Right lobe of liver (tissue), 6 donors: ENCODE measurements at regions not wholly inside any gene's neighbourhood (a gene's known extent, or its start where the extent isn't known, plus 50 kb on each side); places are given as distances from the start of the nearest gene placed in this dataset.

Experiments used
- ATAC-seq, 4 donors: fragments of 200-7000 bp; cut with Tn5 transposase; one replicate each; pipeline ENCODE4 v1.9.1; 2020; ENCODE audit warnings: mild to moderate bottlenecking in 4 of 4, moderate library complexity in 4 of 4
- DNase-seq, 3 donors: peaks; one replicate each; pipeline ENCODE4 v3.0.0-alpha.2; 2020
- H3K27ac ChIP-seq, 3 donors: fragments of 200-600 bp; one replicate each; pipeline ENCODE4 v1.8.0; 2022
- H3K27me3 ChIP-seq, 2 donors: fragments of 200-600 bp; one replicate each; pipeline ENCODE4 v1.8.0; 2022
- H3K36me3 ChIP-seq, 4 donors: fragments of 200-600 bp; sonication (generic) in 1 of 4; one replicate each; pipeline versions ENCODE4 v1.5.1 to v1.8.0; 2017 to 2022; ENCODE audit warnings: control low read depth in 1 of 4
- H3K4me1 ChIP-seq, 4 donors: fragments of 200-600 bp; sonication (generic) in 1 of 4; one replicate each; pipeline versions ENCODE4 v1.5.1 to v1.8.0; 2017 to 2022; ENCODE audit warnings: control low read depth in 1 of 4
- H3K4me3 ChIP-seq, 3 donors: fragments of 200-600 bp; one replicate each; pipeline ENCODE4 v1.8.0; 2022
- H3K9me3 ChIP-seq, 4 donors: fragments of 200-600 bp; sonication (generic) in 1 of 4; one replicate each; pipeline versions ENCODE4 v1.5.1 to v1.8.0; 2017 to 2022; ENCODE audit warnings: control low read depth in 1 of 4
- POLR2A ChIP-seq: fragments of 450-650 bp; IDR thresholded peaks from one replicate; pipeline ENCODE4 v1.6.1; 2017; ENCODE audit warnings: antibody characterized with exemption, mild to moderate bottlenecking
- WGBS: methylation state at CpG from one replicate; pipeline ENCODE4 v1.1.6; 2018; ENCODE audit warnings: low coverage, low lambda C conversion rate; ENCODE audit not compliant: insufficient coverage; ENCODE audit errors: missing lambda C conversion rate; 5-methylcytosine and 5-hydroxymethylcytosine counted together
- intact Hi-C, 2 donors: fragments of 100-400 bp; cut with DNase I; formaldehyde crosslinking; loops; one replicate each; pipeline versions ENCODE4 v1.11.2 to v1.14.1; 2022
- small RNA-seq, 2 experiments: library from RNA; depleted of rRNA; stranded (forward); fragments of <200 nt; gene quantifications; one replicate each; pipeline ENCODE3, GENCODE V24; 2016
- TF ChIP-seq, protein P1 (sequence below), 4 donors: fragments of 200-600 bp in 3 of 4; fragments of 450-650 bp in 1 of 4; IDR thresholded peaks; one replicate each; pipeline versions ENCODE4 v1.5.1 to v1.8.0; 2016 to 2022; ENCODE audit warnings: antibody characterized with exemption in 4 of 4, mild to moderate bottlenecking in 2 of 4
- donor health status: DM: no; HTN: yes; CAD: no.
- donor health status: DM: no; HTN: no; CAD: no.
- donor health status: DM: no; HTN: no; CAD: no.
- donor health status: DM: no; HTN: yes; CAD: no.
- donor health status: DM: no; HTN: yes; CAD: no.

DNA sequence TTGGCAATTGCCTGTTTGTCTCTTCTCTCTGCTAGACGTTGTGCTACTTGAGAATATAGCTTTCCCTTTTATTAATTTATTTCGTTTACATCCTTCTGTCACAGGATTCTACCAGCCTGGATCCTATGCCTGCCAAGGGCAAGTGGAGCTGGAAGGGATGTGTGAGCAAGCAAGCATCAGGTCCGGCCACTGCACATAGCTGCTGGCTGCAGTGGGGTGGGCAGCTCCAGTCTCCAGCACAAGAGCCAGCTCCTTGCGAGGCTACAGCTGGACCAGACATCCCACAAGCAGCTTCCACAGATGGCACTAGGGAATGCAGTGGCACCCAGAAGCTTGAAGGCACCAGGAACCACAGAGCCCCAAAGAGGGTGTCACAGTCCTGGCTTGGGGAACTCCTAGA lies 225.0 kb downstream of the KCNC2 start:
- no peaks in the 10 kb centered on the region for H3K36me3 ChIP-seq
- intact Hi-C loops, result no loop called here
- no peak overlapping the region for H3K4me3 ChIP-seq
- H3K27ac ChIP-seq, result peak overlapping the region in 2 of 3 donors; percentile 46 to 77
- no peak for TF ChIP-seq POLR2A
- TF ChIP-seq, protein P1, sequence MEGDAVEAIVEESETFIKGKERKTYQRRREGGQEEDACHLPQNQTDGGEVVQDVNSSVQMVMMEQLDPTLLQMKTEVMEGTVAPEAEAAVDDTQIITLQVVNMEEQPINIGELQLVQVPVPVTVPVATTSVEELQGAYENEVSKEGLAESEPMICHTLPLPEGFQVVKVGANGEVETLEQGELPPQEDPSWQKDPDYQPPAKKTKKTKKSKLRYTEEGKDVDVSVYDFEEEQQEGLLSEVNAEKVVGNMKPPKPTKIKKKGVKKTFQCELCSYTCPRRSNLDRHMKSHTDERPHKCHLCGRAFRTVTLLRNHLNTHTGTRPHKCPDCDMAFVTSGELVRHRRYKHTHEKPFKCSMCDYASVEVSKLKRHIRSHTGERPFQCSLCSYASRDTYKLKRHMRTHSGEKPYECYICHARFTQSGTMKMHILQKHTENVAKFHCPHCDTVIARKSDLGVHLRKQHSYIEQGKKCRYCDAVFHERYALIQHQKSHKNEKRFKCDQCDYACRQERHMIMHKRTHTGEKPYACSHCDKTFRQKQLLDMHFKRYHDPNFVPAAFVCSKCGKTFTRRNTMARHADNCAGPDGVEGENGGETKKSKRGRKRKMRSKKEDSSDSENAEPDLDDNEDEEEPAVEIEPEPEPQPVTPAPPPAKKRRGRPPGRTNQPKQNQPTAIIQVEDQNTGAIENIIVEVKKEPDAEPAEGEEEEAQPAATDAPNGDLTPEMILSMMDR (IDR thresholded peaks at IDR 0.05), result no peak
- ATAC-seq (peak; percentile 35 to 49 (median 40)), DNase-seq (peak in 2 of 3 donors; percentile 22 to 43)
- H3K27me3 ChIP-seq, result no peaks in the 10 kb centered on the region
- peaks cover 0 to 33% (median 7%) of the 10 kb centered on the region in 4 donors for H3K4me1 ChIP-seq
- H3K9me3 ChIP-seq, result no peaks in the 10 kb centered on the region
- WGBS, result 34% methylated on average over 2 of the region's 4 CpGs

DNA sequence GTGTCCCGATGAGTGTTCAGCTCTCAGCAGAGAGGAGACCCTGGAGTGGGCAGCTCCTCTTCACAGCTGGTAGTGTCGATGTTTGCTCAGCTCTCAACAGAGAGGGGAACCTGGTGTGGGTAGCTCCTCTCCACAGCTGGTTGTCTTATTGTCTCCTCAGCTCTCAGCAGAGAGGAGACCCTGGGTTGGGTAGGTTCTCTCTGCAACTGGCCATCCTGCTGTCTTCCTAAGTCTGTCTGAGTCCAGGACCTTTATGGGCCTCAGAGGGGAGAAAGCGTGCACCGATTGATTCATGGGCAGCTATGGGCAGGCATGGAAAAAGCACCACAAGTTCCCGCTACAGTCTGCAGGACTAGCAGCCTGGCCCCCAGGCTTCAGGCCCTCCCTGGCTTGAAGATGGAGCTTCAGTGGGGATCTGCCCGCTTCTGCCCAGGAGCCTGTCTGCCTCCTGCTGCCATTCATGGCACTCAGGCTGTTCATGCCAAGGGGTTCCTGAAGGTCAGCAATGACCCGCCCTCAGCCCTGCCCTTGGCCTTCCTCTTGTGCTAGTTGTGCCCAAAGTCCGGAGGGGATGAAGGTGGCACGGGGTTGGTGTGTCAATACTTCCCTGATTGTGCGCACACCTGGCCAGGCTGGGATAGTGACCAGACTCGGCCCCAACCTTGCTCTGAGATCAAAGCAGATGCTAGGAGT lies 224.2 kb downstream of the KCNC2 start:
- ATAC-seq, result peak; percentile 57 to 85 (median 82)
- Histone ChIP-seq H3K4me3 (no peak overlapping the region), H3K9me3 (no peaks in the 10 kb centered on the region), H3K27ac (peak overlapping the region in 2 of 3 donors; percentile 46 to 77), H3K36me3 (no peaks in the 10 kb centered on the region), H3K4me1 (peaks cover 0 to 33% (median 7%) of the 10 kb centered on the region in 4 donors), H3K27me3 (no peaks in the 10 kb centered on the region)
- TF ChIP-seq, protein P1 (IDR thresholded peaks at IDR 0.05), result no peak
- TF ChIP-seq POLR2A, result no peak
- intact Hi-C loops, result no loop called here
- 40% methylated on average over 4 of the region's 11 CpGs for WGBS
- DNase-seq, result peak; percentile 35 to 88 (median 78)

DNA sequence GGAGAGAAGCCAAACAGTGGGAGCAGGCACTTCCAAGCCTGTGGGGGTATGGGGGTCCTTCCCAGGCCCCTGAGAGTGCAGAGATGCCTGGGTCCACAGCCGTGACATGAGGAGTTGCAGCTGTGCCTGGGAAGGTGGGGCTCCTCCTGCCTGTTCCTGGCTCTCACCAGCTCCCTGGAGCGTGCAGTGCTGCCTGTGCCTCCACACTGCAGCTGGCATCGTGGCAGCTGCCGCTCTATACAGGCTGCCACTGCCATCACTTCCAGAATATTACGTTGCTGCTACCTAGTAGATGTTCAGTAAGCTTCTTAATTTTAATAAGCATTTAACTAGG lies 223.7 kb downstream of the KCNC2 start:
- TF ChIP-seq, protein P1 (IDR thresholded peaks at IDR 0.05), result no peak
- TF ChIP-seq POLR2A, result no peak
- peak in 1 of 3 donors; percentile 57 for DNase-seq
- H3K27me3 ChIP-seq, result no peaks in the 10 kb centered on the region
- 92% methylated on average over 4 of the region's 5 CpGs for WGBS
- H3K4me1 ChIP-seq, result peaks cover 0 to 33% (median 7%) of the 10 kb centered on the region in 4 donors
- intact Hi-C loops, result no loop called here
- peak in 3 of 4 donors; percentile 29 to 56 (median 52) for ATAC-seq
- H3K9me3 ChIP-seq, result no peaks in the 10 kb centered on the region
- H3K36me3 ChIP-seq, result no peaks in the 10 kb centered on the region
- H3K27ac ChIP-seq, result peak overlapping the region in 2 of 3 donors; percentile 46 to 77
- no peak overlapping the region for H3K4me3 ChIP-seq

DNA sequence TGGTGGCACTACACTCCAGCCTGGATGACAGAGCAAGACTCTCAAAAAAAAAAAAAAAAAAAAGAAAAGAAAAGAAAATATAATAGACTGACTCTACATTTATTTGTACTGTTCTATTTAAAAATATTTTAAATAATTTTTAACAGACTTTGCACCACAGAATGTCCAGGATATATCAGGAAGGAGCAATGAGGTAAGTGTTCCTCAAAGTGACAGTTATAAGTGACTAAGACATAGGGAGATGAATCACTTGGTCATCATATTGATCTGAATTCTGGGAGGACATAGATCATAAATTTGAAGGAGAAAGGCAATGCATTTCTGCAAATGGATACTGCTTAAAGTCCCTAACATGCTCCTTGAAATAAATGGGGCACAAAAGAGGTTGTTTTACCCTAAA lies 221.5 kb downstream of the KCNC2 start:
- no peaks in the 10 kb centered on the region for H3K27me3 ChIP-seq
- no peak overlapping the region for H3K4me3 ChIP-seq
- no peak overlapping the region for H3K27ac ChIP-seq
- no peak for TF ChIP-seq POLR2A
- TF ChIP-seq, protein P1 (IDR thresholded peaks at IDR 0.05), result no peak
- peaks cover 0 to 29% (median 5%) of the 10 kb centered on the region in 4 donors for H3K4me1 ChIP-seq
- H3K36me3 ChIP-seq, result no peaks in the 10 kb centered on the region
- intact Hi-C loops, result no loop called here
- DNase-seq, result no peak
- H3K9me3 ChIP-seq, result no peaks in the 10 kb centered on the region
- no peak for ATAC-seq

Small RNA genes in the stretch of these regions (small RNA-seq; reads per million reads assigned to genes)
- 0 reads per million in 2 experiments for gene AC123904.2
